SK-N-SH (cell line): ENCODE measurements at regions not wholly inside any gene's neighbourhood (a gene's known extent, or its start where the extent isn't known, plus 50 kb on each side); places are given as distances from the start of the nearest gene placed in this dataset.

ENCODE experiments used
- CTCF ChIA-PET: fragments of 300-600, 350-600 bp; formaldehyde crosslinking; extraction: SDS; loops from one replicate; lab custom pipeline; 2021; lab: Yijun Ruan, JAX
- POLR2A ChIA-PET: fragments of 350-600 bp; sonication (Branson Sonifier 250); formaldehyde crosslinking; extraction: SDS; loops from one replicate; lab custom pipeline; 2020; ENCODE audit warnings: antibody characterized with exemption, inconsistent platforms; lab: Yijun Ruan, JAX
- DNase-seq: peaks from one replicate; pipeline ENCODE4 v3.0.0; 2012
- H2AFZ ChIP-seq: fragments of 200-600 bp; sonication (generic); 2 replicates; pipeline ENCODE4 v1.8.1; 2016; ENCODE audit warnings: antibody characterized with exemption, mild to moderate bottlenecking, low read depth
- H3F3A ChIP-seq: fragments of 200-600 bp; sonication (generic); replicated peaks from 2 replicates; pipeline ENCODE3; 2016; ENCODE audit warnings: antibody characterized with exemption, mild to moderate bottlenecking; ENCODE audit not compliant: insufficient read depth
- H3K27ac ChIP-seq, 2 experiments: fragments of 200-500 bp in 1 of 2; fragments of 200-600 bp in 1 of 2; sonication (Bioruptor generic) in 1 of 2; sonication (generic), shearing (Covaris generic) in 1 of 2; 2 replicates each; pipeline versions ENCODE4 v1.5.1 to v1.6.1; 2014 to 2016; ENCODE audit warnings: low read depth in 2 of 2, inconsistent platforms in 1 of 2, low read length in 1 of 2, mild to moderate bottlenecking in 1 of 2, mixed read lengths in 1 of 2
- H3K27me3 ChIP-seq: fragments of 200-600 bp; sonication (generic), shearing (Covaris generic); 2 replicates; pipeline ENCODE4 v1.6.1; 2016; ENCODE audit warnings: mixed run types; ENCODE audit not compliant: insufficient read depth
- H3K36me3 ChIP-seq, 2 experiments: fragments of 200-500 bp in 1 of 2; fragments of 200-600 bp in 1 of 2; sonication (Bioruptor generic) in 1 of 2; sonication (generic) in 1 of 2; replicated peaks in 1 of 2; 2 replicates each; pipeline versions ENCODE3 to v1.5.1; 2014 to 2016; ENCODE audit warnings: low read length in 1 of 2, mild to moderate bottlenecking in 1 of 2; ENCODE audit not compliant: insufficient read depth in 2 of 2, control insufficient read depth in 1 of 2
- H3K4me1 ChIP-seq, 2 experiments: fragments of 200-500 bp in 1 of 2; fragments of 200-600 bp in 1 of 2; sonication (Bioruptor generic) in 1 of 2; sonication (generic), shearing (Covaris generic) in 1 of 2; 2 replicates each; pipeline versions ENCODE4 v1.5.1 to v1.6.1; 2014 to 2016; ENCODE audit warnings: low read depth in 1 of 2, low read length in 1 of 2, mixed run types in 1 of 2; ENCODE audit not compliant: insufficient read depth in 2 of 2, control insufficient read depth in 1 of 2
- H3K4me2 ChIP-seq: fragments of 200-600 bp; sonication (generic), shearing (Covaris generic); 2 replicates; pipeline ENCODE4 v1.6.1; 2017; ENCODE audit warnings: mixed run types
- H3K4me3 ChIP-seq, 2 experiments: fragments of 200-500 bp in 1 of 2; fragments of 200-600 bp in 1 of 2; sonication (Bioruptor generic) in 1 of 2; sonication (generic), shearing (Covaris generic) in 1 of 2; 2 replicates each; pipeline versions ENCODE4 v1.5.1 to v1.8.1; 2014 to 2016; ENCODE audit warnings: low read depth in 2 of 2, inconsistent platforms in 1 of 2, low read length in 1 of 2, mild to moderate bottlenecking in 1 of 2, mixed read lengths in 1 of 2, moderate library complexity in 1 of 2
- H3K79me2 ChIP-seq: fragments of 200-600 bp; sonication (generic); 2 replicates; pipeline ENCODE4 v1.8.1; 2017; ENCODE audit warnings: mild to moderate bottlenecking; ENCODE audit not compliant: insufficient read depth
- H3K9ac ChIP-seq: fragments of 200-600 bp; sonication (generic); 2 replicates; pipeline ENCODE4 v1.6.1; 2017; ENCODE audit warnings: mixed run types
- H3K9me2 ChIP-seq: fragments of 200-600 bp; sonication (generic); 2 replicates; pipeline ENCODE4 v1.6.1; 2017; ENCODE audit warnings: mixed run types
- H3K9me3 ChIP-seq: fragments of 200-600 bp; sonication (generic); 2 replicates; pipeline ENCODE4 v1.6.1; 2017; ENCODE audit warnings: mixed run types, mild to moderate bottlenecking, moderate library complexity
- H4K20me1 ChIP-seq: fragments of 200-600 bp; sonication (generic); 2 replicates; pipeline ENCODE4 v1.6.1; 2017; ENCODE audit warnings: mild to moderate bottlenecking, mixed run types; ENCODE audit not compliant: insufficient read depth
- ELF1 ChIP-seq: IDR thresholded peaks from 2 replicates; pipeline ENCODE4 v1.4.0; 2012
- FOSL2 ChIP-seq: IDR thresholded peaks from 2 replicates; pipeline ENCODE4 v1.4.0; 2012; ENCODE audit warnings: low read depth, mild to moderate bottlenecking, moderate library complexity, borderline replicate concordance
- FOXJ3 ChIP-seq: sonication (generic); formaldehyde crosslinking; IDR thresholded peaks from 2 replicates; pipeline ENCODE4 v1.5.1; 2020; ENCODE audit warnings: mild to moderate bottlenecking, missing genetic modification reagents
- FOXM1 ChIP-seq: IDR thresholded peaks from 2 replicates; pipeline ENCODE4 v1.4.0; 2012; ENCODE audit warnings: low read depth, mild to moderate bottlenecking
- MAX ChIP-seq: IDR thresholded peaks from 2 replicates; pipeline ENCODE4 v1.4.0; 2012; ENCODE audit warnings: low read depth
- NFIC ChIP-seq: IDR thresholded peaks from 2 replicates; pipeline ENCODE4 v1.4.0; 2012; ENCODE audit warnings: borderline replicate concordance
- PBX3 ChIP-seq: IDR thresholded peaks from 2 replicates; pipeline ENCODE4; 2012
- RAD21 ChIP-seq: IDR thresholded peaks from 2 replicates; pipeline ENCODE4 v1.6.1; 2012; ENCODE audit warnings: mild to moderate bottlenecking, low read length
- RCOR1 ChIP-seq: fragments of 150-350 bp; IDR thresholded peaks from 2 replicates; pipeline ENCODE4 v1.6.1; 2017; ENCODE audit warnings: antibody characterized with exemption, low read length
- RFX5 ChIP-seq: IDR thresholded peaks from 2 replicates; pipeline ENCODE4 v1.6.1; 2012; ENCODE audit warnings: mild to moderate bottlenecking, improper control_type of control experiment, low read length
- RXRA ChIP-seq: IDR thresholded peaks from 2 replicates; pipeline ENCODE4 v1.4.0; 2012; ENCODE audit warnings: low read depth, mild to moderate bottlenecking, borderline replicate concordance
- SMC3 ChIP-seq: IDR thresholded peaks from 2 replicates; pipeline ENCODE4 v1.6.1; 2012; ENCODE audit warnings: low read depth, low read length, improper control_type of control experiment
- TCF12 ChIP-seq: IDR thresholded peaks from 2 replicates; pipeline ENCODE4 v1.4.0; 2012
- TEAD4 ChIP-seq: IDR thresholded peaks from 2 replicates; pipeline ENCODE4 v1.4.0; 2012; ENCODE audit warnings: mild to moderate bottlenecking, borderline replicate concordance; ENCODE audit not compliant: insufficient read depth
- USF1 ChIP-seq: IDR thresholded peaks from 2 replicates; pipeline ENCODE4 v1.4.0; 2012; ENCODE audit warnings: low read depth, borderline replicate concordance
- USF2 ChIP-seq: fragments of 150-350 bp; IDR thresholded peaks from 2 replicates; pipeline ENCODE4 v1.6.1; 2017; ENCODE audit warnings: antibody characterized with exemption, low read length, low read depth, borderline replicate concordance
- YY1 ChIP-seq: IDR thresholded peaks from 2 replicates; pipeline ENCODE4 v1.4.0; 2012; ENCODE audit warnings: low read depth, mild to moderate bottlenecking
- WGBS: methylation state at CpG from one replicate; pipeline ENCODE4 v1.1.6; 2017; ENCODE audit warnings: low lambda C conversion rate; 5-methylcytosine and 5-hydroxymethylcytosine counted together

- TF ChIP-seq NFIC (no peak), USF1 (no peak), FOXM1 (no peak), MAX (no peak), TCF12 (no peak), FOSL2 (no peak), RCOR1 (no peak), USF2 (no peak), RXRA (no peak), SMC3 (no peak), ELF1 (no peak)
- no peaks in the 10 kb centered on the region for H4K20me1 ChIP-seq
- H3F3A ChIP-seq = no peaks in the 10 kb centered on the region
- no peaks in the 10 kb centered on the region for H3K79me2 ChIP-seq
- H3K9me3 ChIP-seq = no peaks in the 10 kb centered on the region
- H3K4me3 ChIP-seq = no peak overlapping the region
- H3K27ac ChIP-seq = no peak overlapping the region
- ChIA-PET POLR2A (interaction anchor here (0.6 kb wide), 1 partner anchor 34 kb away, joined by 3 read pairs; no protein-coding TSS in a partner anchor), CTCF (interaction anchor here (1.2 kb wide), 1 partner anchor 274 kb away, joined by 4 read pairs; no protein-coding TSS in a partner anchor)
- 49% methylated on average over 3 of the region's 3 CpGs for WGBS
- H3K4me2 ChIP-seq = no peak overlapping the region
- H3K36me3 ChIP-seq = no peaks in the 10 kb centered on the region
- peaks cover 0 to 2% of the 10 kb centered on the region in 2 experiments; a peak in 1 of 4 replicates for H3K4me1 ChIP-seq
- H3K27me3 ChIP-seq = no peaks in the 10 kb centered on the region
- no peak overlapping the region for H2AFZ ChIP-seq
- no peaks in the 10 kb centered on the region for H3K9me2 ChIP-seq
- H3K9ac ChIP-seq = no peak overlapping the region
- no peak for DNase-seq
Measured at GRCh38 chr15:72967397-72967796, 84.9 kb upstream of the NEO1 start.

- WGBS = 33% methylated on average over 5 of the region's 5 CpGs
- Histone ChIP-seq H3K27ac (no peak overlapping the region), H2AFZ (no peak overlapping the region), H3K4me3 (no peak overlapping the region), H3K27me3 (no peaks in the 10 kb centered on the region), H3K9ac (no peak overlapping the region), H3K36me3 (no peaks in the 10 kb centered on the region), H3K9me2 (no peaks in the 10 kb centered on the region), H3K79me2 (no peaks in the 10 kb centered on the region), H4K20me1 (no peaks in the 10 kb centered on the region), H3K4me2 (no peak overlapping the region), H3K4me1 (peaks cover 0 to 2% of the 10 kb centered on the region in 2 experiments; a peak in 1 of 4 replicates), H3F3A (no peaks in the 10 kb centered on the region), H3K9me3 (no peaks in the 10 kb centered on the region)
- ChIA-PET CTCF (interaction anchor here (1.2 kb wide), 1 partner anchor 274 kb away, joined by 4 read pairs; no protein-coding TSS in a partner anchor), POLR2A (interaction anchor here (0.6 kb wide), 1 partner anchor 33 kb away, joined by 3 read pairs; no protein-coding TSS in a partner anchor)
- no peak for DNase-seq
- TF ChIP-seq RCOR1 = no peak
- TF ChIP-seq RAD21 = no peak
- TF ChIP-seq TCF12 = no peak
- TF ChIP-seq PBX3 = no peak
- TF ChIP-seq TEAD4 = no peak
- TF ChIP-seq YY1 = no peak
- TF ChIP-seq RFX5 = no peak
- TF ChIP-seq FOXJ3 (CRISPR knock-in tag) = no peak
Measured at GRCh38 chr15:72966641-72967040, 85.6 kb upstream of the NEO1 start.
